ENCODE measurements at regions not wholly inside any gene's neighbourhood (a gene's known extent, or its start where the extent isn't known, plus 50 kb on each side); places are given as distances from the start of the nearest gene placed in this dataset.
"Not testable (repeated sequence)": the region's sequence is repeated elsewhere in the genome, so short reads cannot be mapped to it uniquely, and the experiment has no call there.

DNA sequence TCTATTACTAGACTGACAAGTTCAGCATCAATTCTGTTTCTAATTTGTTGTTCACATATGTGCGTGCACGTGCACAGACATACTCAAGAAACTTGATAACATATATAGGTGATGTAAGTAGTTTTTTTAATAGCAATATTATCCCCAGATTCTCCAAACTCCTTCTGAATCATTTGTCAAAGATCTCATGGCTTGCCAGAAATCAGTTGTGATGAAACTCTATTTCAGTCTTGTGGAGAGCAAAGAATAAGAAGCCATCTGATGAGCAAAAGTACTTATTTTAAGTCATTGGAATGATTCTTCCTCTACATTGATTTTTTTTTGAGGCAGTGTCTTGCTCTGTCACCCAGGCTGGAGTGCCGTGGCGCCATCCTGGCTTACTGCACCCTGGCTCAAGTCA, 167.0 kb upstream of the TBL1XR1 start (continued):
- TF ChIP-seq, protein P1, sequence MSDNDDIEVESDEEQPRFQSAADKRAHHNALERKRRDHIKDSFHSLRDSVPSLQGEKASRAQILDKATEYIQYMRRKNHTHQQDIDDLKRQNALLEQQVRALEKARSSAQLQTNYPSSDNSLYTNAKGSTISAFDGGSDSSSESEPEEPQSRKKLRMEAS (IDR thresholded peaks at IDR 0.05), result no peak
- TF ChIP-seq FOXA2 (IDR thresholded peaks at IDR 0.05), result no peak

DNA sequence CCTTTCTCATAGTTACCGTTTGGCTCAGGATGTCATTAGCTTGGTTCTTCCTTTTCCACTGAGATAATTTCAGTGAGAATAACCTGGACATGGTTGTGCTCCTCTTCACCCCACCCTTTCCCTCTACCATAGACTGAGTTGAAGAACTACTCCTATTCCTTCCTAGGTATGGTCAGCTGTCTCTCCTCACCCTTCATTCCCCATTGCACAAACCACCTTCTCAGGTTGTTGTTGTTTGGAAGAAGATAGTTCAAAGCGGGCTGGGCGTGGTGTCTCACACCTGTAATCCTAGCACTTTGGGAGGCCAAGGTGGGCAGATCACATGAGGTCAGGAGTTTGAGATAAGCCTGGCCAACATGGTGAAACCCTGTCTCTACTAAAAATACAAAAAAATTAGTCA, 168.0 kb upstream of the TBL1XR1 start:
- 93% methylated on average over 3 of the region's 3 CpGs for WGBS
- H3K9me3 ChIP-seq (ENCODE audit: control insufficient read depth in 4 of 4, low read length in 3 of 4); H3K27ac ChIP-seq (ENCODE audit: low read depth in 1 of 2, low read length in 2 of 2); H3K4me1 ChIP-seq (ENCODE audit: control insufficient read depth in 4 of 4, insufficient read depth in 4 of 4, low read length in 3 of 4); H3K9ac ChIP-seq (ENCODE audit: low read depth in 1 of 2, low read length in 2 of 2); H3K36me3 ChIP-seq (ENCODE audit: control insufficient read depth in 4 of 4, insufficient read depth in 3 of 4, low read depth in 1 of 4, low read length in 3 of 4); H3K4me3 ChIP-seq (ENCODE audit: low read depth in 1 of 3, low read length in 3 of 3); H3K27me3 ChIP-seq (ENCODE audit: control insufficient read depth in 4 of 4, insufficient read depth in 4 of 4, low read length in 3 of 4); DNase-seq (ENCODE audit: low spot score): not testable (repeated sequence)

DNA sequence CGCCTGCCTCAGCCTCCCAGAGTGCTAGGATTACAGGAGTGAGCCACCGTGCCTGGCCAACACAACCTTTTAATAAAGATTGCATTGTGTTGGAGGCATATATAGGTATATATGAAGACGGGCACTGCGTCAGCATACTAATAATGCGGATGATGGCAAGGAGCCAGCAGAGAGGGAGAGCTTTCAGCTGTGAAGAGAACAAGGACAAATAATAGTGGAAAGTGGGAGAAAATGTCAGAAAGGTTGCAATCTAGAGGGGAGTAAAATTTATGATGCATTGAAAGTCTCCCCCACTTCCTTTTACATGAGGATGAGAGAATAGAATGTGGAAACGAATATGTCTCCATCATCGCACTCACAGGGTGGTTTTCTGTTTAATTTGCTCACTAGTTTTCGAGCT, 170.5 kb upstream of the TBL1XR1 start:
- H3K4me3 ChIP-seq (ENCODE audit: low read depth in 1 of 3, low read length in 3 of 3), result no peak overlapping the region
- H3K36me3 ChIP-seq (ENCODE audit: control insufficient read depth in 4 of 4, insufficient read depth in 3 of 4, low read depth in 1 of 4, low read length in 3 of 4), result no peaks in the 10 kb centered on the region
- H3K9ac ChIP-seq (ENCODE audit: low read depth in 1 of 2, low read length in 2 of 2), result no peak overlapping the region
- H3K27me3 ChIP-seq (ENCODE audit: control insufficient read depth in 4 of 4, insufficient read depth in 4 of 4, low read length in 3 of 4), result no peaks in the 10 kb centered on the region
- no peaks in the 10 kb centered on the region for H3K4me1 ChIP-seq (ENCODE audit: control insufficient read depth in 4 of 4, insufficient read depth in 4 of 4, low read length in 3 of 4)
- H3K27ac ChIP-seq (ENCODE audit: low read depth in 1 of 2, low read length in 2 of 2), result no peak overlapping the region
- H3K9me3 ChIP-seq (ENCODE audit: control insufficient read depth in 4 of 4, low read length in 3 of 4), result no peaks in the 10 kb centered on the region
- DNase-seq (ENCODE audit: low spot score), result no peak
- TF ChIP-seq, protein P2, sequence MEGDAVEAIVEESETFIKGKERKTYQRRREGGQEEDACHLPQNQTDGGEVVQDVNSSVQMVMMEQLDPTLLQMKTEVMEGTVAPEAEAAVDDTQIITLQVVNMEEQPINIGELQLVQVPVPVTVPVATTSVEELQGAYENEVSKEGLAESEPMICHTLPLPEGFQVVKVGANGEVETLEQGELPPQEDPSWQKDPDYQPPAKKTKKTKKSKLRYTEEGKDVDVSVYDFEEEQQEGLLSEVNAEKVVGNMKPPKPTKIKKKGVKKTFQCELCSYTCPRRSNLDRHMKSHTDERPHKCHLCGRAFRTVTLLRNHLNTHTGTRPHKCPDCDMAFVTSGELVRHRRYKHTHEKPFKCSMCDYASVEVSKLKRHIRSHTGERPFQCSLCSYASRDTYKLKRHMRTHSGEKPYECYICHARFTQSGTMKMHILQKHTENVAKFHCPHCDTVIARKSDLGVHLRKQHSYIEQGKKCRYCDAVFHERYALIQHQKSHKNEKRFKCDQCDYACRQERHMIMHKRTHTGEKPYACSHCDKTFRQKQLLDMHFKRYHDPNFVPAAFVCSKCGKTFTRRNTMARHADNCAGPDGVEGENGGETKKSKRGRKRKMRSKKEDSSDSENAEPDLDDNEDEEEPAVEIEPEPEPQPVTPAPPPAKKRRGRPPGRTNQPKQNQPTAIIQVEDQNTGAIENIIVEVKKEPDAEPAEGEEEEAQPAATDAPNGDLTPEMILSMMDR (IDR thresholded peaks at IDR 0.05; ENCODE audit: low read depth, low read length, missing input control), result no peak
- TF ChIP-seq NR2F2 (IDR thresholded peaks at IDR 0.05), result no peak
- TF ChIP-seq SP1 (IDR thresholded peaks at IDR 0.05), result no peak
- no peak for TF ChIP-seq TAF1 (conservative IDR thresholded peaks at IDR 0.05)
- TF ChIP-seq RAD21 (IDR thresholded peaks at IDR 0.05), result no peak
- TF ChIP-seq, protein P3, sequence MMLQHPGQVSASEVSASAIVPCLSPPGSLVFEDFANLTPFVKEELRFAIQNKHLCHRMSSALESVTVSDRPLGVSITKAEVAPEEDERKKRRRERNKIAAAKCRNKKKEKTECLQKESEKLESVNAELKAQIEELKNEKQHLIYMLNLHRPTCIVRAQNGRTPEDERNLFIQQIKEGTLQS (IDR thresholded peaks at IDR 0.05), result no peak
- TF ChIP-seq, protein P4, sequence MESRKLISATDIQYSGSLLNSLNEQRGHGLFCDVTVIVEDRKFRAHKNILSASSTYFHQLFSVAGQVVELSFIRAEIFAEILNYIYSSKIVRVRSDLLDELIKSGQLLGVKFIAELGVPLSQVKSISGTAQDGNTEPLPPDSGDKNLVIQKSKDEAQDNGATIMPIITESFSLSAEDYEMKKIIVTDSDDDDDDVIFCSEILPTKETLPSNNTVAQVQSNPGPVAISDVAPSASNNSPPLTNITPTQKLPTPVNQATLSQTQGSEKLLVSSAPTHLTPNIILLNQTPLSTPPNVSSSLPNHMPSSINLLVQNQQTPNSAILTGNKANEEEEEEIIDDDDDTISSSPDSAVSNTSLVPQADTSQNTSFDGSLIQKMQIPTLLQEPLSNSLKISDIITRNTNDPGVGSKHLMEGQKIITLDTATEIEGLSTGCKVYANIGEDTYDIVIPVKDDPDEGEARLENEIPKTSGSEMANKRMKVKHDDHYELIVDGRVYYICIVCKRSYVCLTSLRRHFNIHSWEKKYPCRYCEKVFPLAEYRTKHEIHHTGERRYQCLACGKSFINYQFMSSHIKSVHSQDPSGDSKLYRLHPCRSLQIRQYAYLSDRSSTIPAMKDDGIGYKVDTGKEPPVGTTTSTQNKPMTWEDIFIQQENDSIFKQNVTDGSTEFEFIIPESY (IDR thresholded peaks at IDR 0.05), result no peak
- no peak for TF ChIP-seq HNF4A (conservative IDR thresholded peaks at IDR 0.05)
- TF ChIP-seq FOXA2 (IDR thresholded peaks at IDR 0.05), result no peak
- no peak for TF ChIP-seq GABPA (IDR thresholded peaks at IDR 0.05 in 1 of 2, conservative IDR thresholded peaks at IDR 0.05 in 1 of 2)
- TF ChIP-seq HNF4G (IDR thresholded peaks at IDR 0.05), result no peak
- WGBS, result 95% methylated on average over 8 of the region's 8 CpGs

DNA sequence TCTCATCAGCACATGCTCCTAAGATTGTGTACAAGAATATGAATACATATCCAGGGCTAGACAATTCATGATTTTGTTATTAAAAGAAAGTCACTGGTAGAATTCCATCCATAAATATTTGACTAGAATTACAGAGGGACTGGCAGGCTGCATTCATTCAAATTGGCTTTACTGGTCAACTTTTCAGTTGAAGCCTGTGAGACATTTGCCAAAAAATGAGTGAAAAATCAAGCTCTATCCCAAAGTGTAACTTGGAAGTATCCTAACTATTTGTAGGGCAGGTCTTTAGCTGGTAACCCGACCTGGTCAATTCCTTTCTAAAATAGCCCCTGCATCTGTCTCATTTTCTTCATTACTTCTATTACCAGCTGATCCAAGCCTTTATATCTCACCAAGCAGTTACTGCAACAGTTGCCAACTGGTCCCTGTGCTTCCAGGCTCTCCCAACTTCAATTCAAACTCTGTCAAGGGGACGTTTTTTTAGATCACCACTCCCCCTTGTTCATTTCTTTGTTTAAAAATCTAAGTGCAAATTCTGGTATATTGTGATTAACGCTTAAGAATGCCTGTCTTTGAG, 173.1 kb upstream of the TBL1XR1 start:
- no peak overlapping the region for H3K9ac ChIP-seq (ENCODE audit: low read depth in 1 of 2, low read length in 2 of 2)
- no peak for DNase-seq (ENCODE audit: low spot score)
- no peaks in the 10 kb centered on the region for H3K36me3 ChIP-seq (ENCODE audit: control insufficient read depth in 4 of 4, insufficient read depth in 3 of 4, low read depth in 1 of 4, low read length in 3 of 4)
- 81% methylated on average over 3 of the region's 3 CpGs for WGBS
- H3K27ac ChIP-seq (ENCODE audit: low read depth in 1 of 2, low read length in 2 of 2), result no peak overlapping the region
- no peaks in the 10 kb centered on the region for H3K9me3 ChIP-seq (ENCODE audit: control insufficient read depth in 4 of 4, low read length in 3 of 4)
- H3K27me3 ChIP-seq (ENCODE audit: control insufficient read depth in 4 of 4, insufficient read depth in 4 of 4, low read length in 3 of 4), result no peaks in the 10 kb centered on the region
- no peaks in the 10 kb centered on the region for H3K4me1 ChIP-seq (ENCODE audit: control insufficient read depth in 4 of 4, insufficient read depth in 4 of 4, low read length in 3 of 4)
- H3K4me3 ChIP-seq (ENCODE audit: low read depth in 1 of 3, low read length in 3 of 3), result no peak overlapping the region
- no peak for TF ChIP-seq RXRA (IDR thresholded peaks at IDR 0.05)
- TF ChIP-seq, protein P2 (IDR thresholded peaks at IDR 0.05; ENCODE audit: low read depth, low read length, missing input control), result no peak
- TF ChIP-seq HNF4G (IDR thresholded peaks at IDR 0.05), result no peak
- TF ChIP-seq, protein P3 (IDR thresholded peaks at IDR 0.05), result no peak
- TF ChIP-seq, protein P4 (IDR thresholded peaks at IDR 0.05), result no peak
- no peak for TF ChIP-seq YY1 (IDR thresholded peaks at IDR 0.05)
- TF ChIP-seq, protein P1 (IDR thresholded peaks at IDR 0.05), result no peak
- no peak for TF ChIP-seq SP1 (IDR thresholded peaks at IDR 0.05)
- no peak for TF ChIP-seq JUND (IDR thresholded peaks at IDR 0.05)
- no peak for TF ChIP-seq GABPA (IDR thresholded peaks at IDR 0.05 in 1 of 2, conservative IDR thresholded peaks at IDR 0.05 in 1 of 2)
- no peak for TF ChIP-seq FOXA2 (IDR thresholded peaks at IDR 0.05)
